Liver (tissue), 8 donors: ENCODE measurements at regions not wholly inside any gene's neighbourhood (a gene's known extent, or its start where the extent isn't known, plus 50 kb on each side); places are given as distances from the start of the nearest gene placed in this dataset.
"Not testable (repeated sequence)": the region's sequence is repeated elsewhere in the genome, so short reads cannot be mapped to it uniquely, and the experiment has no call there.

Source experiments
- DNase-seq: peaks from one replicate; pipeline ENCODE4 v3.0.0-alpha.2; 2017; ENCODE audit warnings: low spot score
- H3K27ac ChIP-seq, 2 donors: one replicate each; pipeline ENCODE4 v1.7.0; 2013; ENCODE audit warnings: inconsistent platforms in 2 of 2, low read length in 2 of 2, control low read depth in 1 of 2, low read depth in 1 of 2, mild to moderate bottlenecking in 1 of 2
- H3K27me3 ChIP-seq, 4 donors: one replicate each; pipeline versions ENCODE4 v1.6.1 to v1.7.0; 2013; ENCODE audit warnings: low read length in 3 of 4, inconsistent platforms in 1 of 4, mild to moderate bottlenecking in 1 of 4, moderate library complexity in 1 of 4; ENCODE audit not compliant: control insufficient read depth in 4 of 4, insufficient read depth in 4 of 4
- H3K36me3 ChIP-seq, 4 donors: one replicate each; pipeline versions ENCODE4 v1.6.1 to v1.7.0; 2013; ENCODE audit warnings: low read length in 3 of 4, mild to moderate bottlenecking in 3 of 4, low read depth in 1 of 4, moderate library complexity in 1 of 4; ENCODE audit not compliant: control insufficient read depth in 4 of 4, insufficient read depth in 3 of 4
- H3K4me1 ChIP-seq, 4 donors: one replicate each; pipeline versions ENCODE4 v1.6.1 to v1.7.0; 2013; ENCODE audit warnings: low read length in 3 of 4, mild to moderate bottlenecking in 3 of 4, moderate library complexity in 1 of 4; ENCODE audit not compliant: control insufficient read depth in 4 of 4, insufficient read depth in 4 of 4
- H3K4me3 ChIP-seq, 3 donors: one replicate each; pipeline versions ENCODE4 v1.6.1 to v1.7.0; 2013; ENCODE audit warnings: low read length in 3 of 3, control low read depth in 1 of 3, low read depth in 1 of 3, mild to moderate bottlenecking in 1 of 3
- H3K9ac ChIP-seq, 2 donors: one replicate each; pipeline ENCODE4 v1.7.0; 2013; ENCODE audit warnings: low read length in 2 of 2, mild to moderate bottlenecking in 2 of 2, moderate library complexity in 2 of 2, control low read depth in 1 of 2, low read depth in 1 of 2
- H3K9me3 ChIP-seq, 4 donors: one replicate each; pipeline versions ENCODE4 v1.6.1 to v1.7.0; 2013; ENCODE audit warnings: low read length in 3 of 4; ENCODE audit not compliant: control insufficient read depth in 4 of 4
- EGR1 ChIP-seq, 2 donors: IDR thresholded peaks; 2 replicates each; pipeline ENCODE4 v1.6.1; 2016 to 2018; ENCODE audit warnings: antibody characterized with exemption in 2 of 2, low read depth in 2 of 2
- FOXA2 ChIP-seq: IDR thresholded peaks from 2 replicates; pipeline ENCODE4 v1.6.1; 2016; ENCODE audit warnings: antibody characterized with exemption
- GABPA ChIP-seq, 2 donors: IDR thresholded peaks in 1 of 2; conservative IDR thresholded peaks in 1 of 2; 2 replicates each; pipeline ENCODE4 v1.6.1; 2016; ENCODE audit warnings: antibody characterized with exemption in 2 of 2, mild to moderate bottlenecking in 1 of 2, moderate library complexity in 1 of 2
- HNF4A ChIP-seq, 2 donors: conservative IDR thresholded peaks; 2 replicates each; pipeline ENCODE4 v1.6.1; 2016; ENCODE audit warnings: antibody characterized with exemption in 2 of 2, mild to moderate bottlenecking in 2 of 2
- HNF4G ChIP-seq: IDR thresholded peaks from 2 replicates; pipeline ENCODE4 v1.6.1; 2016; ENCODE audit warnings: antibody characterized with exemption
- JUND ChIP-seq, 2 donors: IDR thresholded peaks; 2 replicates each; pipeline ENCODE4 v1.6.1; 2016; ENCODE audit warnings: antibody characterized with exemption in 2 of 2
- NR2F2 ChIP-seq: IDR thresholded peaks from 2 replicates; pipeline ENCODE4 v1.6.1; 2016; ENCODE audit warnings: antibody characterized with exemption
- RAD21 ChIP-seq, 2 donors: IDR thresholded peaks; 2 replicates each; pipeline ENCODE4 v1.6.1; 2016; ENCODE audit warnings: antibody characterized with exemption in 2 of 2, mild to moderate bottlenecking in 2 of 2
- SP1 ChIP-seq: IDR thresholded peaks from 2 replicates; pipeline ENCODE4 v1.6.1; 2018; ENCODE audit warnings: antibody characterized with exemption, mild to moderate bottlenecking
- TAF1 ChIP-seq: conservative IDR thresholded peaks from 2 replicates; pipeline ENCODE4 v1.6.1; 2016; ENCODE audit warnings: antibody characterized with exemption, mild to moderate bottlenecking
- YY1 ChIP-seq: IDR thresholded peaks from 2 replicates; pipeline ENCODE4 v1.6.1; 2016; ENCODE audit warnings: antibody characterized with exemption, mild to moderate bottlenecking
- WGBS: extraction: QIAGEN DNeasy Blood & Tissue Kit; methylation state at CpG from one replicate; pipeline ENCODE4 v1.1.7; 2013; 5-methylcytosine and 5-hydroxymethylcytosine counted together
- TF ChIP-seq, protein P1 (sequence below): fragments of 150-350 bp; IDR thresholded peaks from 2 replicates; pipeline ENCODE4 v1.5.1; 2017; ENCODE audit warnings: improper control_type of control experiment, low read depth, low read length; ENCODE audit not compliant: missing input control
- TF ChIP-seq, protein P2 (sequence below): IDR thresholded peaks from 2 replicates; pipeline ENCODE4 v1.6.1; 2016; ENCODE audit warnings: antibody characterized with exemption
- TF ChIP-seq, protein P3 (sequence below): IDR thresholded peaks from 2 replicates; pipeline ENCODE4 v1.6.1; 2016; ENCODE audit warnings: antibody characterized with exemption
- TF ChIP-seq, protein P4 (sequence below): IDR thresholded peaks from 2 replicates; pipeline ENCODE4 v1.6.1; 2016; ENCODE audit warnings: antibody characterized with exemption
- donor health status: healthy.
- donor health status: healthy.
- donor health status: healthy.
- donor health status: healthy.
- donor health status: healthy.

DNA sequence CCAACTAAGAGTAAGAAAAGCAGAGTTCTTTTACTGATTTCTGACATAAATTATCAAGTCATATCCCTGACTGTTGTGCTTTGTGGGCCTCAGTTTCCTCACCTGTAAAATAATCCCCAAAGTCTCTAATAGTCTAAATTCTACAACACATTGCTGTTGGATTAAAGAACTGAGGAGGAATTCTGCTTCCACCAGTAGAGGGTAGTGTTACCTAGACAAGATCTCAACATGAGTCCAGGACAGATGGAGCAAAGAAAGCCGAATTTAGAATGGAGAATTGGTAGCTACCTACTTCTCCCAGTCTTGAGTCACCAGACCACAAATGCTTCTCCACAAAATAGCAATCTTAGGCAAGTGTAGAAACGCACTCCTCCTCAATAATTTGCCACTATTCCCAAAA is 462.5 kb upstream of the FSHR start:
- H3K4me1 ChIP-seq, result no peaks in the 10 kb centered on the region
- peaks cover 0 to 3% (median 0%) of the 10 kb centered on the region in 4 donors for H3K27me3 ChIP-seq
- H3K9ac ChIP-seq, result no peak overlapping the region
- no peaks in the 10 kb centered on the region for H3K9me3 ChIP-seq
- H3K27ac ChIP-seq, result no peak overlapping the region
- 9% methylated on average over 2 of the region's 2 CpGs for WGBS
- no peak for TF ChIP-seq JUND (IDR thresholded peaks at IDR 0.05)
- TF ChIP-seq, protein P1, sequence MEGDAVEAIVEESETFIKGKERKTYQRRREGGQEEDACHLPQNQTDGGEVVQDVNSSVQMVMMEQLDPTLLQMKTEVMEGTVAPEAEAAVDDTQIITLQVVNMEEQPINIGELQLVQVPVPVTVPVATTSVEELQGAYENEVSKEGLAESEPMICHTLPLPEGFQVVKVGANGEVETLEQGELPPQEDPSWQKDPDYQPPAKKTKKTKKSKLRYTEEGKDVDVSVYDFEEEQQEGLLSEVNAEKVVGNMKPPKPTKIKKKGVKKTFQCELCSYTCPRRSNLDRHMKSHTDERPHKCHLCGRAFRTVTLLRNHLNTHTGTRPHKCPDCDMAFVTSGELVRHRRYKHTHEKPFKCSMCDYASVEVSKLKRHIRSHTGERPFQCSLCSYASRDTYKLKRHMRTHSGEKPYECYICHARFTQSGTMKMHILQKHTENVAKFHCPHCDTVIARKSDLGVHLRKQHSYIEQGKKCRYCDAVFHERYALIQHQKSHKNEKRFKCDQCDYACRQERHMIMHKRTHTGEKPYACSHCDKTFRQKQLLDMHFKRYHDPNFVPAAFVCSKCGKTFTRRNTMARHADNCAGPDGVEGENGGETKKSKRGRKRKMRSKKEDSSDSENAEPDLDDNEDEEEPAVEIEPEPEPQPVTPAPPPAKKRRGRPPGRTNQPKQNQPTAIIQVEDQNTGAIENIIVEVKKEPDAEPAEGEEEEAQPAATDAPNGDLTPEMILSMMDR, result peak; percentile 32
- TF ChIP-seq RAD21 (IDR thresholded peaks at IDR 0.05), result peak; percentile 66 to 70
- H3K36me3 ChIP-seq, result no peaks in the 10 kb centered on the region
- H3K4me3 ChIP-seq, result no peak overlapping the region
- DNase-seq, result no peak

DNA sequence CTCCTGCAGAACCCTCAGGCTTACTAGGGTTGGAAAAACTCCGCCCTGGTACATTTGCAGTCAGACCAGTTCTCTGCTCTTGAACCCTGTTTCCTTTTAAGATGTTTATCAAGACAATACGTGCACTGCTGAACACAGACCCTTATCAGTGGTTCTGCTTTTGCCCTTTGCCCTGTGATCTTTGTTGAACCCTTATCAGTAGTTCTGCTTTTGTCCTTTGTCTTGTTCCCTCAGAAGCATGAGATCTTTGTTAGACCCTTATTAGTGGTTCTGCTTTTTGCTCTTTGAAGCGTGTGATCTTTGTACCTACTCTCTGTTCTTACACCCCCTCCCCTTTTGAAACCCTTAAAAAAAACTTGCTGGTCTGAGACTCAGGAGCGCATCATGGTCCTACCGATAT is 457.5 kb upstream of the FSHR start:
- H3K27me3 ChIP-seq, H3K4me1 ChIP-seq, H3K27ac ChIP-seq, H3K36me3 ChIP-seq, H3K9me3 ChIP-seq, DNase-seq, H3K9ac ChIP-seq, H3K4me3 ChIP-seq: not testable (repeated sequence)
- WGBS, result 75% methylated on average over 5 of the region's 5 CpGs

DNA sequence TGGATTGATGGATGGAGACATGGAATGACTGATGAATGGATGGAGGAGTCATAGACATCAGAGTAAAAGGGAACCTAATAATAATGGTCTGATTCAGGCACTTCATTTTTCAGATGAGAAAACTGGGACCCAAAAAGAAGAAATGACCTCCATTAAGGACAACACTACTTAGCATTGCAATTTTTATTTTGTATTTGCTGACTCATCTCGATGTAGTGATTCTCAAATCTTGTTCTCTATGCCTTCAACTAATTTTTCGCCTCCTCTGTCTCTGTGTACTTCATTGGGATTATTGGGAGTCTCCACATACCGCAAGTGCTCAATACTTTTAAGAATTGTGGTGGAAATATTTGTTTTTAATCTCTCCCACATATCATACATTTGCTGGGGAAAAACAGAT is 446.2 kb upstream of the FSHR start:
- no peaks in the 10 kb centered on the region for H3K9me3 ChIP-seq
- no peak overlapping the region for H3K27ac ChIP-seq
- no peak overlapping the region for H3K9ac ChIP-seq
- no peak overlapping the region for H3K4me3 ChIP-seq
- no peaks in the 10 kb centered on the region for H3K36me3 ChIP-seq
- no peaks in the 10 kb centered on the region for H3K4me1 ChIP-seq
- no peak for DNase-seq
- TF ChIP-seq YY1, result no peak
- TF ChIP-seq SP1, result no peak
- no peak for TF ChIP-seq EGR1 (IDR thresholded peaks at IDR 0.05; ENCODE audit: low read depth in 2 of 2)
- no peak for TF ChIP-seq RAD21 (IDR thresholded peaks at IDR 0.05)
- TF ChIP-seq, protein P2, sequence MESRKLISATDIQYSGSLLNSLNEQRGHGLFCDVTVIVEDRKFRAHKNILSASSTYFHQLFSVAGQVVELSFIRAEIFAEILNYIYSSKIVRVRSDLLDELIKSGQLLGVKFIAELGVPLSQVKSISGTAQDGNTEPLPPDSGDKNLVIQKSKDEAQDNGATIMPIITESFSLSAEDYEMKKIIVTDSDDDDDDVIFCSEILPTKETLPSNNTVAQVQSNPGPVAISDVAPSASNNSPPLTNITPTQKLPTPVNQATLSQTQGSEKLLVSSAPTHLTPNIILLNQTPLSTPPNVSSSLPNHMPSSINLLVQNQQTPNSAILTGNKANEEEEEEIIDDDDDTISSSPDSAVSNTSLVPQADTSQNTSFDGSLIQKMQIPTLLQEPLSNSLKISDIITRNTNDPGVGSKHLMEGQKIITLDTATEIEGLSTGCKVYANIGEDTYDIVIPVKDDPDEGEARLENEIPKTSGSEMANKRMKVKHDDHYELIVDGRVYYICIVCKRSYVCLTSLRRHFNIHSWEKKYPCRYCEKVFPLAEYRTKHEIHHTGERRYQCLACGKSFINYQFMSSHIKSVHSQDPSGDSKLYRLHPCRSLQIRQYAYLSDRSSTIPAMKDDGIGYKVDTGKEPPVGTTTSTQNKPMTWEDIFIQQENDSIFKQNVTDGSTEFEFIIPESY, result no peak
- TF ChIP-seq FOXA2, result no peak
- TF ChIP-seq, protein P1, result no peak
- no peak for TF ChIP-seq GABPA (IDR thresholded peaks at IDR 0.05 in 1 of 2, conservative IDR thresholded peaks at IDR 0.05 in 1 of 2)
- TF ChIP-seq, protein P3, sequence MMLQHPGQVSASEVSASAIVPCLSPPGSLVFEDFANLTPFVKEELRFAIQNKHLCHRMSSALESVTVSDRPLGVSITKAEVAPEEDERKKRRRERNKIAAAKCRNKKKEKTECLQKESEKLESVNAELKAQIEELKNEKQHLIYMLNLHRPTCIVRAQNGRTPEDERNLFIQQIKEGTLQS, result no peak
- TF ChIP-seq TAF1, result no peak
- TF ChIP-seq, protein P4, sequence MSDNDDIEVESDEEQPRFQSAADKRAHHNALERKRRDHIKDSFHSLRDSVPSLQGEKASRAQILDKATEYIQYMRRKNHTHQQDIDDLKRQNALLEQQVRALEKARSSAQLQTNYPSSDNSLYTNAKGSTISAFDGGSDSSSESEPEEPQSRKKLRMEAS, result no peak
- no peak for TF ChIP-seq NR2F2
- TF ChIP-seq HNF4G, result no peak
- TF ChIP-seq HNF4A (conservative IDR thresholded peaks at IDR 0.05), result no peak
- 66% methylated on average over 3 of the region's 3 CpGs for WGBS
- H3K27me3 ChIP-seq, result no peaks in the 10 kb centered on the region
